HFFc6 (cell line): ENCODE measurements at regions not wholly inside any gene's neighbourhood (a gene's known extent, or its start where the extent isn't known, plus 50 kb on each side); places are given as distances from the start of the nearest gene placed in this dataset.

Experiments used
- DNase-seq: peaks from one replicate; pipeline ENCODE4 v3.0.0-alpha.2; 2018
- H3K27ac Mint-ChIP-seq: 2 replicates; pipeline ENCODE4 v1.8.0; 2020; ENCODE audit warnings: mild to moderate bottlenecking, mixed read lengths
- H3K27me3 Mint-ChIP-seq: 2 replicates; pipeline ENCODE4 v1.8.0; 2021; ENCODE audit warnings: mild to moderate bottlenecking, moderate library complexity, mixed read lengths; ENCODE audit not compliant: insufficient read depth
- H3K36me3 Mint-ChIP-seq: 2 replicates; pipeline ENCODE4 v1.8.0; 2021; ENCODE audit warnings: low read depth, mixed read lengths
- H3K4me1 Mint-ChIP-seq: 2 replicates; pipeline ENCODE4 v1.8.0; 2020; ENCODE audit warnings: low read depth, mixed read lengths
- H3K4me3 Mint-ChIP-seq: 2 replicates; pipeline ENCODE4 v1.8.0; 2020; ENCODE audit warnings: mild to moderate bottlenecking, moderate library complexity, mixed read lengths
- H3K9me3 Mint-ChIP-seq: 2 replicates; pipeline ENCODE4 v1.8.0; 2020; ENCODE audit warnings: mild to moderate bottlenecking, mixed read lengths
- TF ChIP-seq, protein P1 (sequence below): fragments of 200-600 bp; sonication (generic); IDR thresholded peaks from 2 replicates; pipeline ENCODE4 v1.5.0; 2021; ENCODE audit warnings: antibody characterized with exemption, mild to moderate bottlenecking

GRCh38 chr6:23457321-23457720 is 668.7 kb upstream of the NRSN1 start:
- TF ChIP-seq, protein P1, sequence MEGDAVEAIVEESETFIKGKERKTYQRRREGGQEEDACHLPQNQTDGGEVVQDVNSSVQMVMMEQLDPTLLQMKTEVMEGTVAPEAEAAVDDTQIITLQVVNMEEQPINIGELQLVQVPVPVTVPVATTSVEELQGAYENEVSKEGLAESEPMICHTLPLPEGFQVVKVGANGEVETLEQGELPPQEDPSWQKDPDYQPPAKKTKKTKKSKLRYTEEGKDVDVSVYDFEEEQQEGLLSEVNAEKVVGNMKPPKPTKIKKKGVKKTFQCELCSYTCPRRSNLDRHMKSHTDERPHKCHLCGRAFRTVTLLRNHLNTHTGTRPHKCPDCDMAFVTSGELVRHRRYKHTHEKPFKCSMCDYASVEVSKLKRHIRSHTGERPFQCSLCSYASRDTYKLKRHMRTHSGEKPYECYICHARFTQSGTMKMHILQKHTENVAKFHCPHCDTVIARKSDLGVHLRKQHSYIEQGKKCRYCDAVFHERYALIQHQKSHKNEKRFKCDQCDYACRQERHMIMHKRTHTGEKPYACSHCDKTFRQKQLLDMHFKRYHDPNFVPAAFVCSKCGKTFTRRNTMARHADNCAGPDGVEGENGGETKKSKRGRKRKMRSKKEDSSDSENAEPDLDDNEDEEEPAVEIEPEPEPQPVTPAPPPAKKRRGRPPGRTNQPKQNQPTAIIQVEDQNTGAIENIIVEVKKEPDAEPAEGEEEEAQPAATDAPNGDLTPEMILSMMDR = no peak
- Mint-ChIP-seq H3K27ac (no peak overlapping the region), H3K27me3 (no peaks in the 10 kb centered on the region), H3K36me3 (0 out of 2 replicates have a peak, but pooled peaks cover 4% of the 10 kb centered on the region), H3K4me1 (no peaks in the 10 kb centered on the region), H3K9me3 (peaks cover 38% of the 10 kb centered on the region), H3K4me3 (no peak overlapping the region)
- no peak for DNase-seq

- Mint-ChIP-seq H3K9me3 (peaks cover 58% of the 10 kb centered on the region), H3K27ac (no peak overlapping the region), H3K36me3 (no peaks in the 10 kb centered on the region), H3K4me3 (no peak overlapping the region), H3K27me3 (no peaks in the 10 kb centered on the region), H3K4me1 (no peaks in the 10 kb centered on the region)
- DNase-seq = no peak
- TF ChIP-seq, protein P1 = no peak
These were observed 660.1 kb upstream of the NRSN1 start for GRCh38 chr6:23465912-23466311.

DNA sequence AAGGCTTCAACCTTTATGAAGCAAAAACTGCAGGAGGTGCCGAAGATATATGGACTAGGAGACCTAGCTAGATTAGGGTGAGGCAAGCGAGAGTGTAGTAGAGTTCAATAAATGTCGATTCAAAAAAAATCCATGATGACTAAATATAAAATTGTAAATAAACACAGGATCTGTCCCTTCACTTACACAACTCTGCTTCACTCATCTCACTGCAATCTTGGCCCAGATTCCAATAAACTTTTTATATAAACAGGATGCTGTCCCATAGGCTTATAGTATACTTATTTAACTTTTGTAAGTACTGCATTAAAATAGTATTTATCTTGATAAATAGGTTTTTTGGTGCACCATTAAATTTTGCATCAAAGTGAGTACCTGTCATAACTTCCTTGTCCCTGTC is 648.4 kb upstream of the NRSN1 start:
- H3K4me1 Mint-ChIP-seq = no peaks in the 10 kb centered on the region
- H3K27ac Mint-ChIP-seq = no peak overlapping the region
- TF ChIP-seq, protein P1 = no peak
- no peaks in the 10 kb centered on the region for H3K27me3 Mint-ChIP-seq
- DNase-seq = no peak
- peaks cover 36% of the 10 kb centered on the region for H3K9me3 Mint-ChIP-seq
- no peaks in the 10 kb centered on the region for H3K36me3 Mint-ChIP-seq
- no peak overlapping the region for H3K4me3 Mint-ChIP-seq

DNA sequence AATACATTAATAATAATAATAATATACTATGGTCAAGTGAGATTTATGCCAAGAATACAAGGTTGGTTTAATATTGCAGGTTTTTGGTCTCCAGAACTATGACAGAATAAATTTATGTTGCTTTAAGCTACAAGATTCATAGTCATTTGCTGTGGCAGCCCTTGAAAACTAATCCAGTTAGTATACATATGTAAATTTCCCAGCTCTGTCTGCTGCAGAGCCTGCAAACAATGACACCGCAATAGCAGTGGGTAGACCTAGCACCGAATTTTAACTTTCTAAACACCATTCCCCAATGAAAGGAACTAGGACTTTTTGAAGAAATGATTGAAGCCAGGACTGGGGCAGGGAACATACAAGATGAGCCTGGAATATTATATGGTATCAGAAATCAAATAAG is 647.7 kb upstream of the NRSN1 start:
- Mint-ChIP-seq H3K27me3 (no peaks in the 10 kb centered on the region), H3K4me3 (no peak overlapping the region), H3K36me3 (no peaks in the 10 kb centered on the region), H3K4me1 (no peaks in the 10 kb centered on the region), H3K9me3 (peaks cover 43% of the 10 kb centered on the region), H3K27ac (no peak overlapping the region)
- DNase-seq = no peak
- TF ChIP-seq, protein P1 = no peak

GRCh38 chr6:23483896-23484295 is 642.1 kb upstream of the NRSN1 start:
- H3K27ac Mint-ChIP-seq = no peak overlapping the region
- no peak for DNase-seq
- no peaks in the 10 kb centered on the region; the same call in 1 of the 2 replicates for H3K36me3 Mint-ChIP-seq
- no peaks in the 10 kb centered on the region for H3K27me3 Mint-ChIP-seq
- H3K4me3 Mint-ChIP-seq = no peak overlapping the region
- no peaks in the 10 kb centered on the region for H3K4me1 Mint-ChIP-seq
- TF ChIP-seq, protein P1 = no peak
- peaks cover 35% of the 10 kb centered on the region for H3K9me3 Mint-ChIP-seq

DNA sequence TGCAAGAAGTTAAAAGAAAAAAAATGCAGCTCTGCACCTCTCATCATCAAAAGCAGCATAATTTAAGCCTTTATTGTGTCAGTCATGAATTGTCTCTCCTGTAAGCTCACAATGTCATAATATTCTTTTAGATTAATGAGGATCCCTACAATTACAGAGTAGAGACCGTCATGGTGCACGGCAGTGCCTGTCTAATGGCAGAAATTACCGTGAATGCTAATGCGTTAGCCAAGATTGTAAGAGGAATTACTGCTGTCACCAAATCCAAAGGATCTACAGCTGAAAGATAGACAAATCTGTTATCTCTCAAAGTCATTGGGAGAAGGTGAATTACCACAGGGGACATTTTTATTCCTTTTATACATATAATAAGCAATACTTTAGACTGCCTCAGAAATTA is 631.6 kb upstream of the NRSN1 start:
- DNase-seq = no peak
- peaks cover 1% of the 10 kb centered on the region; the same call in 1 of the 2 replicates for H3K27me3 Mint-ChIP-seq
- H3K4me1 Mint-ChIP-seq = no peaks in the 10 kb centered on the region
- no peak overlapping the region for H3K4me3 Mint-ChIP-seq
- TF ChIP-seq, protein P1 = no peak
- peaks cover 57% of the 10 kb centered on the region for H3K9me3 Mint-ChIP-seq
- H3K36me3 Mint-ChIP-seq = peaks cover 6% of the 10 kb centered on the region
- no peak overlapping the region for H3K27ac Mint-ChIP-seq
